GM21723 (cell line): ENCODE measurements at regions not wholly inside any gene's neighbourhood (a gene's known extent, or its start where the extent isn't known, plus 50 kb on each side); places are given as distances from the start of the nearest gene placed in this dataset.
"Not testable (repeated sequence)": the region's sequence is repeated elsewhere in the genome, so short reads cannot be mapped to it uniquely, and the experiment has no call there.

Source experiments
- ATAC-seq: cut with Tn5 transposase; IDR thresholded peaks from one replicate; pipeline ENCODE4 v1.9.1; 2021; ENCODE audit warnings: mild to moderate bottlenecking, moderate library complexity; ENCODE audit not compliant: unreplicated experiment

DNA sequence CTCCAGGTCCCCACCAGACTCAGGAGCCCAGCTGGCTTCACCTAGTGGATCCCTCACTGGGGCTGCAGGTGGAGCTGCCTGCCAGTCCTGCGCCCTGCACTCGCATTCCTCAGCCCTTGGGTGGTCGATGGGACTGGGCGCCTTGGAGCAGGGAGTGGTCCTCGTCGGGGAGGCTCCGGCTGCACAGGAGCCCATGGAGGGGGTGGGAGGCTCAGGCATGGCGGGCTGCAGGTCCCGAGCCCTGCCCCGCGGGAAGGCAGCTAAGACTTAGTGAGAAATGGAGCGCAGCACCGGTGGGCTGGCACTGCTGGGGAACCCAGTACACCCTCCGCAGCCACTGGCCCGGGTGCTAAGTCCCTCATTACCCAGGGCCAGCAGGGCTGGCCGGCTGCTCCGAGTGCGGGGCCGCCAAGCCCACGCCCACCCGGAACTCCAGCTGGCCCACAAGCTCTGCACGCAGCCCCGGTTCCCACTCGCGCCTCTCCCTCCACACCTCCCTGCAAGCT is 203.4 kb downstream of the DSC3 start:
- ATAC-seq, result not testable (repeated sequence)

DNA sequence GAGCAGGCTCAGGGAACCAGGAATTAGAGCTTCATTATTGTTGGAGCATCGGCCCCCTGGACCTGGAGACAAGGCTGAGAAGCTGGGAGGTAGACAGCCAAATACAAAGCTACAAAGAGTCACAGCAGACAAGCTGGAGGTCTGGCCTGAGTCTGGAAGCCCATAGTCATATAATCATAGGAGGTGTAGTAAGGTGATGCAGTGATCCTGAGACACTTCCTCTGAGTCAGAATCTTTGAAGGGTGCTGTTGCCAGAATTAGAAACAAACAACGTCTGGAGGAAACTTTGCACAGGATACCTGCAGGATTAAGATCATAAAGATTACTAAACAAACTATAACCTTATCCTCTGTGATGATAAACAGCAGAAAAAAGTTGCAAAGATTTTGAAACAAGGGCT is 213.8 kb downstream of the DSC3 start:
- no peak for ATAC-seq

DNA sequence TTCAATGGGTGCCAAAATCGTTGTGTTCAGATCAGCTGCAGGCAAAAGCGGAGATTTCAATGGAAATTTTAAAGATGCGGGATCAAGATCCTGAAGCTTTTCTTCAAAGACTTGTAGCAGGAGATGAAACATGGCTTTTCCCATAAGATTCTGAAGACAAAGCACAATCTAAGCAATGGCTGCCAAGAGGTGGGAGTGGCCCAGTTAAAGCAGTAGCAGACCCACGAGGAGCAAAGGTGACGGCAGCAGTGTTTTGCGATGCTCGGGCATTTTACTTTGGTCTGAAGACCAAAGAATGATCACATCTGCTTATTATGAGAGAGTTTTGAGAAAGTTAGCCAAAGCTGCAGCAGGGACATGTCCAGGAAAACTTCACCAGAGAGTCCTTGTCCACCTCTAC is 222.9 kb downstream of the DSC3 start:
- no peak for ATAC-seq

DNA sequence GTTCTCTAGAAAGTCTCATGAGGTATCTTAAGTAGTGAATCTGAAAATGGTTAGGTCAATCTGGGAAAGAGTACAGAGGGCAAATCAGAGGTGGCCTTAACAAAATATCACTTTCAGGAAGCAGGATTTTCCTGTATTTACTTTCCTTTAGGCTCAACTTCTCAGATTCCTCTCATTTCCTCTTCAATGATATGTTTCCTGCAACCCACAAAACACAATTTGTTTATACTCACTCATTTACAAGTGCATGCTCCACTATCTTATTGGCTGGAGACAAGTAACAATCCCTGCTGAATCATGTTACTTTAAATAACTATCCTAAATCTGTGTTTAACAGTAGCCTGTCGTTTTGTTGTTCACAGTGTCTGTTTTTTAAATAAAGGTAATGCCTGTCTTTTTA is 228.1 kb downstream of the DSC3 start:
- ATAC-seq, result no peak

DNA sequence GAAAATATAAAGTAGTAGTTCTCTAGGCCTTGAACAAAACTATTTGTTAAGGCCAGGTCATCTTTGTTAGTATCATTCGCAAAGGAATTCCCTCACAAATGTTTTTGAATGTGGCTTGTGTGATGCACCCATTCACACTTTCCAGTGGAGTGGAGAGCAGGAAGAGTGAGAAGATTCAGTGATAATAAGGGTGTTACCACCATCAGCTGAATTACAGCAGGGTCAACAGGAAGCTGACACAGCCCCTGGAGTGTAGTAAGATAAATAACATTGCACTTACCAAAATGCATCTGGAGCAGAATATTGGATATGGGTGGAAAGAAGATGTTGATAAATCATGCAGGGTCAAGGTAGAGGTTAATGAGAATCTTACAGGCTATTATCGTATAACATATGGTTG is 231.0 kb downstream of the DSC3 start:
- ATAC-seq, result no peak

DNA sequence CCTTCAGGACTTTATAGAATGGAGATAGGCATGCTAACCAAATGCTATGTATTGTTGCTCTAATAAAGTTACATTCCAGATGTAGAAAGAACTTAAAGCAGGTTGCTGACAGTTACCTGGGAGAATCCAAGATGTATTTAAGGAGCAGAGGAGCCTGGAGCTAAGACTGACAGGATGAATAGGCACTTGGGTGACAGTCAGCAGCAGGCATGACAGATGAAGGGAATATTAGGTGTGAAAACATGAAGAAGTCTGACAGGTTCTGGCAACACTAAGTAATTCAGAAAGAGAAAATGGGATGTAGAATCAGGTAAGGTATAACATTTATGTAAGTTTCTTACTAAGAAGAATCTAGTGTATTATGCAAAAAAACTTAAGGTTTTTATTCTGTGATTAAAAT is 232.0 kb downstream of the DSC3 start:
- ATAC-seq, result no peak

DNA sequence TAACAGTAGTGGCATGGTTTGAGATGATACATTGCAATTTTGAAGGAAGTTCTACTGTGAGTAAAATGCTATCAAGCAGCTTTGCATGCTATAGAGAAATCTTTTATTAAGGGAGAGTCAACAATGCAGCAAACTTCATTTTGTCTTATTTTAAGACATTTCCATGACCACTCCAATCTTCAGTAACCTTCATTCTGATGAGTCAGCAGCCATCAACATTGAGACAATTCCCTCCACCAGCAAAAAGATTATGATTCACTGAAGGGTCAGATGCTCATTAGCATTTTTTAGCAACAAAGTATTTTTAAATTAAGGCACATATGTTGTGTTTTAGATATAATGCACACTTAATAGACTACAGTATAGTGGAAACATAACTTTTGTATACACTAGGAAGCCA is 235.7 kb downstream of the DSC3 start:
- no peak for ATAC-seq

DNA sequence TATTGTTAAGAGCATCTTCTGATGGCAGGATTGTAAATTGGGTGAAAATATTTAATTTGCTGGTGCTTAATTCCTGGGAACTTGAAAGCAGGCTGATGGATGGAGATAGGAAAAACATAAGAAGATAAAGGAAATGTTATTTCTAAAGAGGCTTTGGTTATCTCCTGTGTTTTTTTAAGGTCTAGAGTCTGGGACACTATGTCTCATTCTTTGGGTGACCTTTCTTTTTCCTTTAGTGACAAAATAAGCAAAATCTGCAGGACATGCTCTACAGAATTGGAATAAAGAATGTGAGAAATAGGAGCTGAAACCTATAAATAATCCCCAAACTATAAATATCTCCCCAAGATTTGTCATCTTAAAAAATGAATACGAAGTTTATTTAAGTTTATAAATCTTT is 241.7 kb downstream of the DSC3 start:
- ATAC-seq, result no peak

DNA sequence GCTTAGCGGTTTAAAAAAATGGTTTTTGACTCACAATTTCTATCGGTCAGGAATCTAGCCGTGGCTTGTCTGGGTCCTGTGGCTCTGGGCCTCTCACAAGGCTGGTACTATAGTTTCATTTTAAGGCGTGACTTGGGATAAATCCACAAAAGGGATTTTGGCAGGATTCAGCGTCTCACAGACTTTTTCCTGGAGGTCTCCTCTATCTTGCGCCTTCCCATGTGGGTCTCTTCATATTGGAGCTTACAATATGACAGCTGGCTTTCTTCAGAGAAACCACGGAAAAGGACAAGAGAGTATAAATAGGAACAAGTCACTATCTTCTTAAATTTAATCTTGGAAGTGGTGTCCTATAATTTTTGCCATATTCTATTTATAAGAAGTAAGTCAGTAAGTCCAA is 250.5 kb downstream of the DSC3 start:
- no peak for ATAC-seq

DNA sequence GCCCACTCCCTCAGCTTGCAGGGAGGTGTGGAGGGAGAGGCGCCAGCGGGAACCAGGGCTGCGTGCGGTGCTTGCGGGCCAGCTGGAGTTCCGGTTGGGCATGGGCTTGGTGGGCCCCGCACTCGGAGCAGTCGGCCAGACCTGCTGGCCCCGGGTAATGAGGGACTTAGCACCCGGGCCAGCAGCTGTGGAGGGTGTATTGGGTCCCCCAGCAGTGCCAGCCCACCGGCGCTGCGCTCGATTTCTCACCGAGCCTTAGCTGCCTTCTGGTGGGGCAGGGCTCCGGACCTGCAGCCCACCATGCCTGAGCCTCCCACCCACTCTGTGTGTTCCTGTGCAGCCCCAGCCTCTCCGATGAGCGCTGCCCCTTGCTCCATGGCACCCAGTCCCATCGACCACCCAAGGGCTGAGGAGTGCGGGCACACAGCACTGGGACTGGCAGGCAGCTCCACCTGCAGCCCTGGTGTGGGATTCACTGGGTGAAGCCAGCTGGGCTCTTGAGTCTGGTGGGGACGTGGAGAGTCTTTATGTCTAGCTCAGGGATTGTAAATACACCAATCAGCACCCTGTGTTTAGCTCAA is 254.0 kb downstream of the DSC3 start:
- not testable (repeated sequence) for ATAC-seq

DNA sequence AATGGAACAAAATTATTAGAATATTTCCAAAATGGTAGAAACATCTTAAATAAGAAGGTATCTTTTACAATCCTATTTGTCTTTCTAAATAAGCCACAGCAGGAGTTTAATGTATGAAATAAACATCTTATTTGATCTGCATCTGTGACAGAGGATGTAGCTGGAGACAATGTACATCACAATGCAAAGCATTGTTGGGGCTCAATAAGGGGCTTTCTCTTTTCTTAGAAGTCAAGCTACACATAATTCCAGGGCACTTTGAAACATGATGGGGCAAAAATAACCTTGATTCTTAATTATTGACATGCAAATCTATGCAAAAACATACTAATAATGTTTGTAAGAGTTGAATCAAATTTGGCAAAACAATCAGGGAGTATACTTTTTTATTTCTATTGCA is 255.1 kb downstream of the DSC3 start:
- ATAC-seq, result no peak

DNA sequence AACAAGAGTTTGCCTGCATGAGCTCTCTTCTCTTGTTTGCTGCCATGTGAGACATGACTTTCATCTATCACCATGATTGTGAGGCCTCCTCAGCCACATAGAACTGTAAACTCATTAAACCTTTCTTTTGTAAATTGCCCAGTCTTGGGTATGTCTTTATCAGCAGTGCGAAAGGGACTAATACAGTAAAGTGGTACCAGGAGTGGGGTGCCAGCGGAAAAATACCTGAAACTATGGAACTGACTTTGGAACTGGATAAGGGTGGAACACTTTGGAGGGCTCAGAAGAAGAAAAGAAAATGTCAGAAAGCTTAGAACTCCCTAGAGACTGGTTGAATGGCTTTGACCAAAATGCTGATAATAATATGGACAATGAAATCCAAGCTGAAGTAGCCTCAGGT is 260.9 kb downstream of the DSC3 start:
- ATAC-seq, result no peak

DNA sequence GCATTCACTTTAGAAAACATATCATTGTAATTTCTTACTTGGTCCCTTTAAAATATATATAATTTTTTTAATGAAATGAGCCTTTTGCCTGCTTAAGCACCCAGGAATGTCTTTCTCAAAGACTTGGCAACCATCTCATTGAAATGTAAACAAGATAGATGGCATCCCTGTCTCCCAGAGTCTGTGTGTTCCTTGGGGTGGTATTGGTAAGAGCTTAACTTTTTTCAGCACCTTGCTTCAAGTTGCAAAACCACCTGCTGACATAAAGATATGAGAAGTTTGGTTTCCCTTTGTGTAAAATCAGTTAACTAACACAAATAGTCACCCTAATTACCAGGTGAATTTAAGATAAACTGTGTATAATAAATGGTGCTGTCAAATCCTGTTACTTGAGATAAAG is 266.9 kb downstream of the DSC3 start:
- no peak for ATAC-seq

DNA sequence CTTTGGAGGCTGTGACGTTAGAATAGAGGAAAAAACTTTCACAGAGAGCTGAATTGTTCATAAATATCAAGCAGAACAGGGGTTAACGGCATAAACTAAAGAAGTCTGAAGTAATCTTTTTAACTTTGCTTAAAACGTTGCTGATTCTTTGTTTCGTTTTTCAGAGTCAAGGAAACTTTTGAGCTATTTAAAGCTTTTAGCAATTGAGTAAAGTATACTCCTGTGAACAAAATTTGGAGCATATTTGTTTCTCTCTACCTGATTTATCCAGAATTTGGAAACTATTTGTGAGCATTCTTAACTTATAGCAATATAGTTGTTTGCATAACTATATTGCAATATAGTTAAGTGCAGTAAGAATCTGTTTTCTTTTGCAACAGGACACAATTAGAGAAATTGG is 270.4 kb downstream of the DSC3 start:
- not testable (repeated sequence) for ATAC-seq

DNA sequence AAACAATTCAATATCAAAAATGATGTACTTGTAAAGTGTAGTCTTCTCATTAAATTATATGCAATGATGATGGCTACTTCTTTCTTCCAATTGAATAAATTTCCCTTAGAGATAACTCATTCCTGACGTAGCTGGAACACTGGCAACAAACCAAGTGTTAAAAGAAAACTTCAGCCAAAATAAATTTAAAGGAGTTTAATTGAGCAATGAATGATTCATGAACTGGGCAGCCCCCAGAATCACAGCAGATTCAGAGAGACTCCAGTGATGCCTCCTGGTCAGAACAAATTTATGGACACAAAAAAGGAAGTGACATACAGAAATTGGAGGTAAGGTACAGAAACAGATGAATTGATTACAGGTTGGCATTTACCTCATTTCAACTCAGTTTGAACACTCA is 276.5 kb downstream of the DSC3 start:
- ATAC-seq, result no peak

DNA sequence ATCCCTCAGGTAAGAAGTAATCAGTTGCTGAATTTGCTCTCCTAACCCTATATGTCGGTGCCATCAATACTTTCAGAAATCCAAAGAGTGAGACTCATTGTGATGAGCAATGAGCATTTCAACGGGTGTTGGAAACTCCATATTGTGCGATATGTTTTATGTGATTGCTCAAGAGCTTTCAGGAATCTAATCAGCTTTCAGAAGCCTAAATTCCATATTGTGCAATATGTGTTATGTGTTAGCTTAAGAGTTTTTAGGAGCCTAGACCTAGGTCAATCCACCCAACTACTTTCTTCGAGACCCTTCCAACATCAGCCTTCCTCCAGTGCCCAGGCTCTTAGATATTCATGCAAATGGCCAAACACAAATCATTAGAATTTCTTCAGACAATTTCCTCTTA is 277.3 kb downstream of the DSC3 start:
- ATAC-seq, result no peak

DNA sequence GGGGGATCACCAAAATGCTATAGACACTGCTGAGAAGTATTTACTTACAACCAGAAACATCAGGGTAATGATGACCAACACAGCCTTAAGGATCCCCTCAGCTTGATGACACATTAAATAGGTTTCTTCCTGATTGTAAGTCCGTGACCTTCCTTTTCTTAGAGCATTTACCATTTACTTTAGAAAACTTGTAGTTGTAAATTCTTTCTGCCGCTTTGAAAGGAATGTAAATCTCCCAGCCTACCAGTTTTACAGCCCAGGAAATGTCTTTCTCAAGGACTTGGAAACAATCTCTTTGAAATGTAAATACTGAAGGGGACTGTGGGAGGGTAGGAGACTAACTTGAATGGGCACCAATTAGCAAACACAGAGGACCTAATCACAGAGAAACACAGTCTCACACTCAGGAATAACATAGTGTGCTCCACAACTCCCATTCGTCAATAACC is 278.6 kb downstream of the DSC3 start:
- no peak for ATAC-seq

DNA sequence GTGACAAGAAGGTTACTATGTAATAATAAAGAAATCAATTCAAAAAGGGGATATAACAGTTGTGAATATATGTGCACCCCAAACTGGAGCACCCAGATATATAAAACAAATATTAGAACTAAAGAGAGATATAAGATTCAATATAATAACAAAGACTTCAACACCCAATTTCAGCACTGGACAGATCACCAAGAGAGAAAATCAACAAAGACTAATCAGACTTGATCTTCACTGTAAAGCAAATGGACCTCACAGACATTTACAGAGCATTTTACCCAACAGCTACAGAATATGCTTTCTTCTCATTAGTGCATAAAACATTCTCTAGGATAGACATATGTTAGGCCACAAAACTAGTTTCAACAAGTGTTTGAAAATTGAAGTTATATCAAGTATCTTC is 287.7 kb downstream of the DSC3 start:
- ATAC-seq, result no peak

DNA sequence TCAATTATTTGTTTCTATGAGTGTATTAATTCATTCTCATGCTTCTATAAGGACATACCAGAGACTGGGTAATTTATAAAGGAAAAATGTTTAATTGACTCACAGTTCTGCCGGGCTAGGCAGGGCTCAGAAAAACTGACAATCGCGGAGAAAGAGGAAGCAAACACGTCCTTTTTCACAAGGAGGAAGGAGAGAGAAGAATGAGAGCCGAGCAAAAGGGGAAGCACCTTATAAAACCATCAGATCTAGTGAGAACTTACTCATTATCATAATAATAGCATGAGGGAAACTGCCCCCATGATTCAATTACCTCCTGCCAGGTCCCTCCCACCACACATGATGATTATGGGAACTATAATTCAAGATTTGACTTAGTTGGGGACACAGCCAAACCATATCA is 294.0 kb downstream of the DSC3 start:
- ATAC-seq, result no peak

DNA sequence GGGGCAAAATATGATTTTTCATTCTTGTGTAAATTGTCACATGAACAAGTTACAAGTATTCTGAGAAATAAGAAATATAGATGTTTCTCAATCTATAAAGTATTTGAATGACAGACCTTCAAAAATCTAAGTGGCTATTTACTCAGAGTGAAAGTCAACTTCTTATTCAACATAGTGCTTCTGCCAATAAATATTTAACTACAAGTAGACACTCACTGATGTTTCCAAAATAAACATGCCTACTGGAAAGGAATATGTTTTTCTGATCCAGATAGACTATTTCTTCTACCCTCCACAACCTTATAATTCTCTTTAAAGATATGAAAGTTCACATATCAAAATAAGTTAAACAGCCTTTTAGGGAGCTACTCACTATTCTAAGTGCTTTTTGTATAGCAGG is 296.3 kb downstream of the DSC3 start:
- ATAC-seq, result no peak

DNA sequence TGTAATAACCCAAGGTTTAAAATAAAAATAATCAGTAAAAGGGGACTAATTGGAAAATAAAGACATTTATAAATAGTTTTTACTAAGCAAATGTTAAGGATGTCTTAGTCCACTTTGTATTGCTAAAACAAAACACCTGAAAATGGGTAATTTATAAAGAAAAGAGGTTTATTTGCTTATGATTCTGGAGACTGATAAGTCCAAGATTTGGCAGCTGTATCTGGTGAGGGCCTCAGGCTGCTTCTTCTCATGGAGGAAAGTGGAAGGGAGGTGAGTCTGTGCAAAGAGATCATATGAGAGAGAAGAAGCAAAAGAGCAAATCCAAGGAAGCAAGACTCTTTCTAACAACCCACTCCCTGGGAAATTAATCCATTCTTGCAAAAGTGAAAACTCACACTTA is 299.5 kb downstream of the DSC3 start:
- no peak for ATAC-seq

DNA sequence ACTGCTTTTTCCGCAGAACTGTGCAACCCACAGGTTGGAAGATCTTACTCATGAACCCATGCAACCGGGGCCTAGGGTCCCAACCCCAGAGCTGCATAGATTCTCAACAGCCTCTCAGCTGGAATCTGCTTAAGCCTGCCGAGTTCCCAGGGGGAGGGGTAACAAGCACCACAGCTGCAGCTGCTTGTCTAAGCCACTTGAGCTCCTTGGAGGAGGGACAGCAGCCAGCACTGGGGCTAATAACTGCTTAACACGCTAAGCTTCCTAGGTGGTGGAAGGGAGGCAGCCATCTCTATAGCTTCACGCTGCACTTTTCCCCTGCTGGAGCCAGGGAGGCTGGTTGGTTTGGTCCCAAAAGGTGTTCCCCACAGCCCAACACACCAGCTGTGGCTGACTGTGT is 311.6 kb downstream of the DSC3 start:
- no peak for ATAC-seq

DNA sequence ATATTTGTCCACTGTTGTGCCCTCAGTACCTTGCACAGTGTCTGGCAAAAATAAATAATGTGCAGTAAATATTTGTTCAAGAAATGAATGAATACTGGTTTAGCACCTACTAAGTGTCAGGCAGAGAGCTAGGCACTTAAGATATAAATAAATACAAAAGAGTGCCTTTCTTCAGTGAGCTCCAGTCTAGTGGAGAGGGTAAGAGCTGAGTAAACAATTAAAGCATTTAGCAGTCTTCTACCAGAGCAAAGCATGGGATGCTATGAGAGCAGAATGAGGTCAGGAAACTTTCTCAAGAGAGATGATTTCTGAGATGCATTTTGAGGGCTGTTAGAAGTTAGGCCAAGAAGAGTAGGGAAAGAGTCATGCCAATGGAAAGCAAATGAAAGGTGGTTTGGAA is 314.7 kb downstream of the DSC3 start:
- ATAC-seq, result no peak
